ENCODE measurements at regions not wholly inside any gene's neighbourhood (a gene's known extent, or its start where the extent isn't known, plus 50 kb on each side); places are given as distances from the start of the nearest gene placed in this dataset.

- TF ChIP-seq CTCF (IDR thresholded peaks at IDR 0.05) = no peak
- TF ChIP-seq TCF12 (IDR thresholded peaks at IDR 0.05) = no peak
- no peak for TF ChIP-seq MAX (IDR thresholded peaks at IDR 0.05; ENCODE audit: low read depth)
- TF ChIP-seq FOSL2 (IDR thresholded peaks at IDR 0.05; ENCODE audit: borderline replicate concordance, low read depth) = no peak
- no peak for TF ChIP-seq SMC3 (IDR thresholded peaks at IDR 0.05; ENCODE audit: low read depth, low read length)
- TF ChIP-seq POLR2AphosphoS5 (IDR thresholded peaks at IDR 0.05; ENCODE audit: low read depth, low read length) = no peak
- no peak for TF ChIP-seq SIN3A (IDR thresholded peaks at IDR 0.05; ENCODE audit: borderline replicate concordance, low read depth, low read length)
- TF ChIP-seq EP300 (IDR thresholded peaks at IDR 0.05; ENCODE audit: borderline replicate concordance in 1 of 2, low read depth in 1 of 2, low read length in 1 of 2) = no peak
Measured at GRCh38 chr7:22613496-22613895, 113.5 kb upstream of the IL6 start.

Measured in SK-N-SH (cell line).